Adrenal gland (tissue), 5 donors: ENCODE measurements at regions not wholly inside any gene's neighbourhood (a gene's known extent, or its start where the extent isn't known, plus 50 kb on each side); places are given as distances from the start of the nearest gene placed in this dataset.

Experiments
- CTCF ChIP-seq, 6 experiments: fragments of 450-650 bp in 4 of 6; fragments of 200-600 bp in 2 of 6; sonication (generic) in 1 of 6; IDR thresholded peaks; 1 replicate in 5 of 6; 2 replicates in 1 of 6; pipeline versions ENCODE4 v1.5.1 to v1.8.0; 2016 to 2021; ENCODE audit warnings: antibody characterized with exemption in 6 of 6, mild to moderate bottlenecking in 2 of 6, moderate library complexity in 1 of 6
- POLR2A ChIP-seq, 2 donors: fragments of 450-650 bp; IDR thresholded peaks; one replicate each; pipeline ENCODE4 v1.6.1; 2017; ENCODE audit warnings: antibody characterized with exemption in 2 of 2, mild to moderate bottlenecking in 2 of 2, moderate library complexity in 1 of 2
- donor health status: DM: no; HTN: no; CAD: no.

GRCh38 chr1:30599721-30600120 is 123.7 kb downstream of the MATN1 start:
- TF ChIP-seq CTCF (IDR thresholded peaks at IDR 0.05) (no peak), POLR2A (IDR thresholded peaks at IDR 0.05) (no peak)
